Smooth muscle cell (in vitro differentiated cells): ENCODE measurements at regions not wholly inside any gene's neighbourhood (a gene's known extent, or its start where the extent isn't known, plus 50 kb on each side); places are given as distances from the start of the nearest gene placed in this dataset.
A peak's percentile ranks its signal among the peaks of the same experiment; 100 is the strongest.
"Not testable (repeated sequence)": the region's sequence is repeated elsewhere in the genome, so short reads cannot be mapped to it uniquely, and the experiment has no call there.

Experiments
- DNase-seq: peaks from one replicate; lab custom pipeline; 2025; ENCODE audit not compliant: unreplicated experiment; lab: John Stamatoyannopoulos, UW
- H2AFZ ChIP-seq: fragments of 200-600 bp; sonication (generic); 2 replicates; pipeline ENCODE4 v1.6.0; 2016; ENCODE audit warnings: antibody characterized with exemption, low read depth, mild to moderate bottlenecking
- H3F3A ChIP-seq: fragments of 200-600 bp; sonication (generic); 2 replicates; pipeline ENCODE4 v1.6.0; 2017; ENCODE audit warnings: antibody characterized with exemption, low read depth
- H3K27ac ChIP-seq: fragments of 200-600 bp; sonication (generic); 2 replicates; pipeline ENCODE4 v1.5.1; 2016; ENCODE audit warnings: low read depth, mild to moderate bottlenecking
- H3K27me3 ChIP-seq: fragments of 200-600 bp; sonication (generic); 2 replicates; pipeline ENCODE4 v1.6.1; 2016; ENCODE audit warnings: low read depth, mild to moderate bottlenecking
- H3K36me3 ChIP-seq: fragments of 200-600 bp; sonication (generic); 2 replicates; pipeline ENCODE4 v1.5.1; 2016; ENCODE audit warnings: low read depth
- H3K4me1 ChIP-seq: fragments of 200-600 bp; sonication (generic); 2 replicates; pipeline ENCODE4 v1.5.1; 2016; ENCODE audit warnings: low read depth
- H3K4me2 ChIP-seq: fragments of 200-600 bp; sonication (generic); 2 replicates; pipeline ENCODE4 v1.6.0; 2016; ENCODE audit warnings: mild to moderate bottlenecking
- H3K4me3 ChIP-seq: fragments of 200-600 bp; sonication (generic); 2 replicates; pipeline ENCODE4 v1.5.1; 2016; ENCODE audit warnings: mild to moderate bottlenecking
- H3K79me2 ChIP-seq: fragments of 200-600 bp; sonication (generic); 2 replicates; pipeline ENCODE4 v1.6.0; 2016; ENCODE audit warnings: low read depth, mild to moderate bottlenecking
- H3K9ac ChIP-seq: fragments of 200-600 bp; sonication (generic); 2 replicates; pipeline ENCODE4 v1.6.0; 2016; ENCODE audit warnings: low read depth
- H3K9me3 ChIP-seq: fragments of 200-600 bp; sonication (generic); replicated peaks from 2 replicates; pipeline ENCODE4 v1.5.1; 2016; ENCODE audit warnings: low read depth
- H4K20me1 ChIP-seq: fragments of 200-600 bp; sonication (generic); 2 replicates; pipeline ENCODE4 v1.6.0; 2016; ENCODE audit warnings: low read depth
- WGBS: methylation state at CpG from one replicate; pipeline ENCODE4 v1.1.7; 2016; ENCODE audit warnings: low lambda C conversion rate; 5-methylcytosine and 5-hydroxymethylcytosine counted together
- TF ChIP-seq, protein P1 (sequence below): fragments of 200-600 bp; sonication (generic); IDR thresholded peaks from 2 replicates; pipeline ENCODE4 v1.5.1; 2017; ENCODE audit warnings: borderline replicate concordance, mild to moderate bottlenecking, antibody characterized with exemption; ENCODE audit not compliant: insufficient read depth, poor library complexity, severe bottlenecking

DNA sequence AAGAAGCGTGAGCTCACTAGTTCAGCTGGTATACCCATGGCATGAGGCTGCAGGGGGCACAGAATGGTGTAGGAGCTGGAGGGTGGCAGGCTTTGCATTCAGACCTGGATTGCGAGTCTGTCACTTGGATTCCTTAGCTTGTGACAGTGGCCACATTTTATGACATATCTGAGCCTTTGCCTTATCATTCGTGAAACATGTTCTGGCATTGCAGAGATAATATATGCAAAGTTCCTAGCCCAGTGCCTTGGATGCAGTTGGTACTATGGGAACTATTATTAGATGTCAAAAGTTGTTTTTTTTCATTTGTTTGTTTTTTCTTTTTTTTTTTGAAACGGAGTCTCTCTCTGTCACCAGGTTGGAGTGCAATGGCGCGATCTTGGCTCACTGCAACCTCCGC, 230.7 kb upstream of the PRDM1 start:
- 92% methylated on average over 7 of the region's 7 CpGs for WGBS
- H3K27ac ChIP-seq: no peak overlapping the region
- no peaks in the 10 kb centered on the region for H3K9me3 ChIP-seq
- H3K4me3 ChIP-seq: no peak overlapping the region
- H3K27me3 ChIP-seq: no peaks in the 10 kb centered on the region
- no peak for DNase-seq
- no peaks in the 10 kb centered on the region for H4K20me1 ChIP-seq
- H3K4me2 ChIP-seq: no peak overlapping the region
- H2AFZ ChIP-seq: no peak overlapping the region
- H3K9ac ChIP-seq: no peak overlapping the region
- TF ChIP-seq, protein P1, sequence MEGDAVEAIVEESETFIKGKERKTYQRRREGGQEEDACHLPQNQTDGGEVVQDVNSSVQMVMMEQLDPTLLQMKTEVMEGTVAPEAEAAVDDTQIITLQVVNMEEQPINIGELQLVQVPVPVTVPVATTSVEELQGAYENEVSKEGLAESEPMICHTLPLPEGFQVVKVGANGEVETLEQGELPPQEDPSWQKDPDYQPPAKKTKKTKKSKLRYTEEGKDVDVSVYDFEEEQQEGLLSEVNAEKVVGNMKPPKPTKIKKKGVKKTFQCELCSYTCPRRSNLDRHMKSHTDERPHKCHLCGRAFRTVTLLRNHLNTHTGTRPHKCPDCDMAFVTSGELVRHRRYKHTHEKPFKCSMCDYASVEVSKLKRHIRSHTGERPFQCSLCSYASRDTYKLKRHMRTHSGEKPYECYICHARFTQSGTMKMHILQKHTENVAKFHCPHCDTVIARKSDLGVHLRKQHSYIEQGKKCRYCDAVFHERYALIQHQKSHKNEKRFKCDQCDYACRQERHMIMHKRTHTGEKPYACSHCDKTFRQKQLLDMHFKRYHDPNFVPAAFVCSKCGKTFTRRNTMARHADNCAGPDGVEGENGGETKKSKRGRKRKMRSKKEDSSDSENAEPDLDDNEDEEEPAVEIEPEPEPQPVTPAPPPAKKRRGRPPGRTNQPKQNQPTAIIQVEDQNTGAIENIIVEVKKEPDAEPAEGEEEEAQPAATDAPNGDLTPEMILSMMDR: no peak
- no peaks in the 10 kb centered on the region for H3F3A ChIP-seq
- H3K36me3 ChIP-seq: no peaks in the 10 kb centered on the region
- no peaks in the 10 kb centered on the region for H3K79me2 ChIP-seq
- H3K4me1 ChIP-seq: peaks cover 7% of the 10 kb centered on the region

- H4K20me1 ChIP-seq, H3K27ac ChIP-seq, H3K4me3 ChIP-seq, H3F3A ChIP-seq, H3K27me3 ChIP-seq, H3K9me3 ChIP-seq, H2AFZ ChIP-seq, H3K79me2 ChIP-seq, DNase-seq, H3K4me1 ChIP-seq, H3K36me3 ChIP-seq, H3K9ac ChIP-seq, H3K4me2 ChIP-seq: not testable (repeated sequence)
- 94% methylated on average over 20 of the region's 33 CpGs for WGBS
Observed at GRCh38 chr6:105853979-105854378, 232.2 kb upstream of the PRDM1 start.

GRCh38 chr6:105851606-105852005, 234.5 kb upstream of the PRDM1 start:
- no peak overlapping the region for H2AFZ ChIP-seq
- H3K27ac ChIP-seq: no peak overlapping the region
- H4K20me1 ChIP-seq: no peaks in the 10 kb centered on the region
- H3K9me3 ChIP-seq: no peaks in the 10 kb centered on the region
- no peaks in the 10 kb centered on the region for H3K36me3 ChIP-seq
- no peak for DNase-seq
- peaks cover 7% of the 10 kb centered on the region for H3K4me1 ChIP-seq
- no peaks in the 10 kb centered on the region for H3K27me3 ChIP-seq
- H3K4me3 ChIP-seq: no peak overlapping the region
- no peaks in the 10 kb centered on the region for H3F3A ChIP-seq
- no peak overlapping the region for H3K4me2 ChIP-seq
- TF ChIP-seq, protein P1: no peak
- H3K9ac ChIP-seq: no peak overlapping the region
- WGBS: 90% methylated on average over 4 of the region's 4 CpGs
- H3K79me2 ChIP-seq: no peaks in the 10 kb centered on the region

- Histone ChIP-seq H3K36me3 (no peaks in the 10 kb centered on the region), H4K20me1 (no peaks in the 10 kb centered on the region), H3F3A (no peaks in the 10 kb centered on the region), H2AFZ (peak overlapping the region; percentile 69), H3K9me3 (no peaks in the 10 kb centered on the region), H3K4me3 (no peak overlapping the region), H3K27ac (no peak overlapping the region), H3K79me2 (no peaks in the 10 kb centered on the region), H3K4me2 (no peak overlapping the region), H3K9ac (no peak overlapping the region), H3K27me3 (no peaks in the 10 kb centered on the region), H3K4me1 (peaks cover 7% of the 10 kb centered on the region)
- 45% methylated on average over 10 of the region's 10 CpGs for whole genome bisulfite sequencing
- no peak for DNase-seq
- TF ChIP-seq, protein P1: no peak
Observed at GRCh38 chr6:105851113-105851580, 235.0 kb upstream of the PRDM1 start.
